GM12892 (cell line): ENCODE measurements at regions not wholly inside any gene's neighbourhood (a gene's known extent, or its start where the extent isn't known, plus 50 kb on each side); places are given as distances from the start of the nearest gene placed in this dataset.
A peak's percentile ranks its signal among the peaks of the same experiment; 100 is the strongest.

Experiments
- DNase-seq: peaks from one replicate; pipeline ENCODE4 v3.0.0; 2011; ENCODE audit not compliant: insufficient read length
- FAIRE-seq: peaks from 2 replicates; lab custom pipeline; 2011; peaks lifted over from hg19 to GRCh38; lab: Jason Lieb, UNC
- POLR2A ChIP-seq: IDR thresholded peaks from 2 replicates; pipeline ENCODE4 v1.6.1; 2011; ENCODE audit warnings: low read depth, low read length, control low read depth
- POLR2AphosphoS5 ChIP-seq: IDR thresholded peaks from 2 replicates; pipeline ENCODE4 v1.6.1; 2011; ENCODE audit warnings: low read depth, low read length, control low read depth
- TAF1 ChIP-seq: IDR thresholded peaks from 2 replicates; pipeline ENCODE4 v1.6.1; 2011; ENCODE audit warnings: low read depth, mild to moderate bottlenecking, control low read depth, low read length, borderline replicate concordance

DNA sequence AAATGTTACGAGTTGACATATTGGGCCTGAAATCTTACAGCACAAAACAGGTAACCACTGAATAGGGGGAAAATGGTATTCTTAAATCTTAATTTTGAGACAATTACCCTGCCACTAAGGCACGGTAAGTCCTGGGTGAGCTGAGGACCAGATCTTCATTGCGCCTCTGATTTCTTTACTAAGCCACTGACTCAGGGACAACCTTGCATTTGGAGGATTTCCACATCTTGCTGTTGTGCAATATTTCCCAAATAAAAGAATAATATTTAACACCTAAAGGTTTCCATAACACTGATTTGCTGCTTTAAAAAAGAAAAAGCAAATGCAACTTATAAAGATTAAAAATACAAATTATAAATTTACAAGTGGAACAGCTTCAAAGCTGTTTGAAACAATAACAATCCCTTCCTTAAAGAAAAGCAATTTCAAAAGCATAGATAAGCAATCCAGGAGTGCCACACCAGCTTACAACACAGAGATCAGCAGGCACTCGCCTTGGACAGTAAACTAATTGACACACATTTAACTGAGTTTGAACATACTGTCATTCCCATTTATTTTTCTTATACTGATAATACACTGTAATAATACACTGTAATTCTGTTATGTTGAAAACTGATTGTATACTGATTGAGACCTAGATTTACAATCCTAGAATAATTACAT lies 79.6 kb upstream of the DOCK9 start:
- no peak for FAIRE-seq
- TF ChIP-seq POLR2AphosphoS5, result no peak
- no peak for TF ChIP-seq TAF1
- TF ChIP-seq POLR2A, result no peak
- DNase-seq, result no peak

DNA sequence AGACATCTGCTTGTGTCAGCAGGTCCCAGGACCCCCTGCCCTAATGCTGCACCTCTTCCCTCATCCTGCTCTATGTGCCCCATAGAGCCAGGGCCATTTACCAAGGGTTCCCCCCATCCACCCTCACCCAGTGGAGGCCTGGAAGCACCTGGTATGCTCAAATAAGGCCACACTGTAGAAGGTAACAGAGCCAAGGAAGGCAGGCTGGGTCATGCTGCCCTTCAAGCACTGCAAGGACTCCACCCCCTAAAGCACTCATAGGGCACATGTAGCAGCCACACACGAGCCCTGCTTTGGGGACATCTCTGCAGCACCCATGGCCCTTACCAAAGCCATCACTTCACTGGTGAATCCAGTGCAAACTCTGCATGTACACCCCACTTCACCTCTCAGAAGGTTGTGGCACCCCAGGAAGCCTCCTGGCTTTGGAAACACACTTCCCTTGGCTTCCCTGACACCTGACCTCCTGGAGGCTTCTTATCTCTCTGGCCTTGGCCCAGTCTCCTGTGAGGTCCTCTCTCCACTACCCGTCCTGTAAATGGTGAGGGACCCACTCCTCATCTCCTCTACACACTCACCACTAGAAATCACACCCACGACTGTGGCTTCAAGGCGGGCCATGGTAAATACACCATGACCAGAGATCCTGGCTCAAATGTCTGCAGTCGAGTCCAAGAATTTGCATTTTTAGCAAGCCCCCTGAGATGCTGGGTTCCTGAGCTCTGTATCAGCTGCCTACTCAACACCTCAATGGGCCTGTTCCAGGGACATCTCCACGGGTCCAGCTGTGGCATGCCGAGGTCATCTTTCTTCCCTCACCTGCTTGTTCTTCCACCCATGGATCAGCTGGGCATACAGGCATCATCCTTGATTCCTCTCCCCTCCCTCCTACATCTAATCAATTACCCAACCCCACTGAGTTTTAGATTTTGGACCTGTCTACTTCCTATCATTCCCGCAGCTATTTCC lies 80.9 kb upstream of the DOCK9 start:
- FAIRE-seq (no peak), DNase-seq (no peak)

DNA sequence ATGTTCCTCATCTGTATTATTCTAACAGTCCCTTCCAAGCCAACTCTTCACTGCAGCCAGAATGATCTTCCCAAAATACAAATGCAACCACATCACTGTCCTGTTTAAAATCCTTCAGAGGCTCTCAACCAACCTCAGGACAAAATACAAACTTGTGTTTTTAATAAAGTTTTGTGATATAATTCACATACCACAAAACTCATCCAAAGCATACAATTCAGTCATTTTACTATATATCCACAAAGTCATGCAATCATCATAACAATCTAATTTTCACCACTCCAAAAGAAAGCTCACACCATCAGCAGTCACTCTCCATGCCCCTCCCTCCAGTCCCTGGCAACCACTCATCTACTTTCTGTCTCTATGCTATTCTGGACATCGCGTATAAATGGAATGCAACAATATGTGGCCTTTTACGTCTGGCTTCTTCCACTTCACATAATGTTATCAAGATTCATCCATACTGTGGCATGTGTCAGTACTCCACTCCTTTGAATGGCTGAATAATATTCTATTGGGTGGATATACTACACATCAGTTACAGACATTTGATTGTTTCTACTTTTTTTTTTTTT lies 81.7 kb upstream of the DOCK9 start:
- no peak for TF ChIP-seq TAF1
- TF ChIP-seq POLR2AphosphoS5, result no peak
- no peak for TF ChIP-seq POLR2A
- DNase-seq, result no peak
- FAIRE-seq, result no peak

More for the DNA sequence above, 80.9 kb upstream of the DOCK9 start:
- TF ChIP-seq TAF1, result no peak
- TF ChIP-seq POLR2AphosphoS5, result no peak
- no peak for TF ChIP-seq POLR2A

DNA sequence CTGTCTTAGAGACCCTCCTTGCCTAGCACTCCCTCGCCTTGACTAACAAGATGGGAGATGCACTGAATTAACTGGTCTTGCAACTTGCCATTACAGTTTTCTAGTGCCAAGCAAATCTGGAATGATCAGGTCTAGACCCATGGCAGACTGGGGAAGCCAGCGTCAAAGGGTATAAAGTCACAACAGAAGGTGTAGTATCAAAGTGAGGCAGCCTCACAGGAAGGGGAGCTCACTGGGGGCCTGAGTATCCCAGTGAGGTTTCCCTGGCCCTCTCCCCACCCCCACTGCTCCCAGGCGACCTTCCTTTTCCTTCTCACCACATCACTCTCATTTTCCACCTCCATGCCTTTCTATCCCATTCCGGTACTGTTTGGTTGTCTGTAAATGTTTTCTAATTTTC lies 83.5 kb upstream of the DOCK9 start:
- DNase-seq (no peak), FAIRE-seq (no peak)
- TF ChIP-seq POLR2AphosphoS5 (no peak), TAF1 (no peak), POLR2A (no peak)

DNA sequence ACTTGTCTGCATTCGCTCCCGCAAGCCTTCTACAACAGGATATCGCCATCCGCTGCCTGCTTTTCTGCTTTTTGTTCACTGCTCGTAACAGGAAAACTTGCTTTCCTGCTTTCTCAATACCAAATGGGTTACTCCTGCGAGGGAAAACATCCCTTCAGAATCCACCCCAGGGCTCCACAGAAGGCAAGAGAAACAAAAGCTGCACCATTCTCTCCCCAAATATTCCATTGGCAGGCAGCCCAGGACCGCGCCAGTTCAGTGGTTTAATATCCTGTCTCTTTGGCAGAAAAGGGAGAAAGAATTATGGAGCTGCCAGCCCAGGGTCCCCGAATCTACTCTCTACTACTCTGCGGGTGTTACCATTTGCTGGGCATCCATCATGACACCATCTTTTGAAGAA lies 84.7 kb upstream of the DOCK9 start:
- no peak for FAIRE-seq
- no peak for TF ChIP-seq POLR2A
- no peak for TF ChIP-seq TAF1
- DNase-seq, result no peak

DNA sequence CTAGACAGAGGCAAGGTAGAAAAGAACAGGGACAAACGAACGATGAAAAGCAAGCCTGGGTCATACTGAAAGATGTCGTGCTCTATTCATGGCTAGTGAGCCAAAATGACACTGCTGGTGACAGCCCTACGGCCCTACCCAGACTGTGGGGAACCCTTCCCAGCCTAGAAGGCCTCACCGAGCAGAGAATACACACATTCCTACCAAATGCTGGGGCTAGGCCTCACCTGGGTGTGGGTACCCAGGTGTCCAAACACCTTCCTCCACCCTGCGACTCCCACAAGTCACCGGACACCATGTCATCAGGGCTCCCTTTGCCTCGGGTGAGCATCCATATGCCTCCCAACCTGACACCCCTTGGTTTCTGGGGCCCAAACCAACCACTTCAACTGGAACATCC lies 85.3 kb upstream of the DOCK9 start:
- DNase-seq (no peak), FAIRE-seq (no peak)
- TF ChIP-seq TAF1 (no peak), POLR2A (no peak), POLR2AphosphoS5 (no peak)

DNA sequence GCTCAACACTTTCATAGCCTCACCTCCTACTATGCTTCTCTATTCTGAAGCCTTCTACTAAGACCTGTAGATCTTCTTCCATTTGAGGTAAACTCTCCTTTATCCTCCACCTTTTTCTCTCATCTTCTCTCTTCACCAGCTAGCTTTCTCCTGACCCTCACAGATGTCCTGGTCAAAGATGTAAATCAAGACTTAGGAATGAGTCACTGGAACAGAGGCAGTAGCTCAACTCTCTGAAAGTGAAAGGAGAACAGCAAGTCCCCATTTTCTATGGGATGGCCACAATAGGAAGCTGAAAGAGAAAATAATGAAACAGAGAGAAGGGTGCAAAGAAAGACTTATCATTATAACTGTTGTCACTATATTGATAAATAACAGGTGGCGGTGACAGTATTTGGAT lies 86.1 kb upstream of the DOCK9 start:
- no peak for DNase-seq
- FAIRE-seq, result no peak
- TF ChIP-seq POLR2A (no peak), TAF1 (no peak), POLR2AphosphoS5 (no peak)

DNA sequence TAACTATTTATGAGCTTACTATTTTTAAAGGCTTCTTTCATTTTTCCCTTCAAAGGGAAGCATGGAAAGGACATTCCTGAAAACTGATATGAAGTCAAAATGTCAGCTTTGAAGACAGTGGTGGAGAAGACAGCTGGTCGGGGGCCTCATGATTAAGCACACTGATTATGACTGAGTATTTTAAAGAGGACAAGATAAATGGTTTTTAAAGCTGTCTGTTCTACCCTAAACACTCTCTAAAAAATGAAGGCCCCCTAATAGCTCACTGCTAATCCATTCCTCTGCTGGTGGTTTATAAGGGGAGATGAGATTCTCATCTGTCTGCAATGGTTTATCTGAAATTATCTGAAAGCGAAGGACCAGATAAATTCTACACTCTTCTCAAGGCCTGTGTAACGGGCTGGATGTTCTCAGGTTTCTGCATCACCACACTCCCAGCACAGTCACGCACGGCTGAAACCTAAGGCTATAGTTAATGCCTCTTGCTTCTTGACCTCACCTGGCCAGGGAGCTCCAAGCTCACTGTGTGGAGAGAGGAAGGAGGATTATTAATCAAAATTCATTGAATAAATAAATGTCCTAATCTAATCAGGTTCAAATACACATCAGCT lies 86.9 kb upstream of the DOCK9 start:
- DNase-seq (no peak), FAIRE-seq (no peak)
- TF ChIP-seq TAF1 (no peak), POLR2A (no peak), POLR2AphosphoS5 (no peak)

DNA sequence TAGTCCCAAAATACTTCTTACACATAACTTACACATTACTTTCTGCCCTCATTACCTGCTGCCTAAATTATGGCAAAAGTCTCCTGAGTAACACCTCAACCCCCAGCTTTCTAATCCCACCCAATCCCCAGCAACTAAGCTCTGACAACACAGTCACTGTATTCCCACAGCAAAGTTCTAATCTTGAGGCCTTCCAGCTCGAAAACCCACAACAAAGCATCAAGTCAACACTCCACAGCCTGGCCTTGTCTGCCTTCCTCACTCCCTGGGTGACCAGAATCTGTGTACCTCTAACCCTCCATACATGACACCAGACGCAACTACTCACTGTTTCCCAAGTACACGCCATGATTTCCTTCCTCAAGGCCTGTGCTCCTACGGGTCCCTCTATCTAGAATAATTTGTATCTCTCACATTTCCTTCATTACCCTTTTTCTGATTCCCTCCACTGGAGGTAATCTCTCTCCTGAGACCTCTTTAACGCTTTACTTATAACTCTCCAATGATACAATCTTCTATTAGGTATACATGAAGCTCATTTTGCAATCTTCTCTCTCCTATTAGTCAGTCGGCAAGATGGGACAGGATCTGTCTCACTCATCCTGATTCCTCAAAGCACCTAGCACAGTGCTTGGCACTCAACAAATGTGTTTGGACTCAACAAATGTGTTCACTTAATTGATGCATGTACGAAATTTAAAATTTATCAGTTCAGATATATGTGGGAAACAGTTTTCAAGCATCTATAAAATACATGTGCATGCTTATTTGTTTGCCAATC lies 87.6 kb upstream of the DOCK9 start:
- TF ChIP-seq POLR2A, result no peak
- FAIRE-seq (peak; percentile 24), DNase-seq (no peak)

DNA sequence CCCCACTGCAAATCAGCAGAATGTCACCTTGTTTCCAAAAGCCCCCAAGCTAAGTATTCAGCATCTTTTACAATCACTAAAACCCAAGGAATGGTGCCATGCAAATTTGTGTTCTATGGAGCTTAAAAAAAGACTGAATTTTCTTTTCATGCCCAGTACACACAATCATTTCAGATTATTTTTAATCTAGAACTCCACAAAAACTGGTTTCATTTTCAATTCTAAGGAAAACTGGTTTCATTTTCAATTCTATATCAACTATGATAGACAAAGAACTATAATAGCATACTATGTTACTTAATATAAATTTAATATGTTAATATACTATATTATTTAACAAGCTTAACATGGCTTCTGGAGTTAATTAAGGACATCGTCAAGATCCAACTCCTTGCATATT lies 88.4 kb upstream of the DOCK9 start:
- TF ChIP-seq POLR2AphosphoS5 (no peak), POLR2A (no peak), TAF1 (no peak)
- no peak for DNase-seq
- FAIRE-seq, result no peak

DNA sequence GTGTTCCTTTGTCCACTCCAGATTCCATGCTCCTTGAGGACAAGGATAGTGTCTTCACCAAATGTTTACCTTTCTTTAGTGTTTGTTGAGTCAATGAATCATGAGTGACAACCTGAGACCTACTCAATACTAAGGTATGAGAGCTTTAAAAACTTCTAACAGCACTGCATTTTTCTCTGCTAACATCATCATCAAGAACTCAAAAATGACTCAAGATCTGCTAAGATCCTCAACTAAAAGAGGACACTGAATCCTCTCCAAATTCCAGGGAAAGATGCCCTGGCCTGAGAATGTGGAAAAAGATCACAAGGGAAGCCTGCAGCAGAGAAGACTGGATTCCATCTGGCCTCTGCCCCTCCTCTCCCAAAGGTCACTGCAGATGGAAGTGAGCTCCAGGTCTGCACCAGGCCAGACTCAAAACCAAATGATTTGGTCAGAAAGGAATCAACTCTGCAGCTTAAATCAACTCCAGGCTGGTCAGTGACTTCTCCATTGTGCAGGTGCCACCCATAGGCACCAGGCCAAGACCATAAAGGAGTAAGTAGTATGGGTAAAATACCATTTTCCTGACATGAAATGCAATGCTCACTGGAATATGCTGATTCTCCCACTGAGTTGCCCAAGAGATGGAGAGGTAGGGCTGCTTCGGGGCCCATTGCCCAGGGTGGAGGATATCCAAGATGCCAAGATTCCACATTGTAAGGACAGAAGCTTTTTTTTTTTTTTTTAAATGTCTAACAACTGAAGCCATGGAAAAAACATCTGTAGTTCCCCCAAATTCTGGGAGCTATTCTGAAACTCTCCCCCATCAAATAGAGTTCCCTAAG lies 89.5 kb upstream of the DOCK9 start:
- DNase-seq (no peak), FAIRE-seq (no peak)

More for the DNA sequence above, 89.5 kb upstream of the DOCK9 start:
- TF ChIP-seq POLR2AphosphoS5, result no peak
- no peak for TF ChIP-seq POLR2A
- TF ChIP-seq TAF1, result no peak
